ENCODE measurements at regions not wholly inside any gene's neighbourhood (a gene's known extent, or its start where the extent isn't known, plus 50 kb on each side); places are given as distances from the start of the nearest gene placed in this dataset.

DNA sequence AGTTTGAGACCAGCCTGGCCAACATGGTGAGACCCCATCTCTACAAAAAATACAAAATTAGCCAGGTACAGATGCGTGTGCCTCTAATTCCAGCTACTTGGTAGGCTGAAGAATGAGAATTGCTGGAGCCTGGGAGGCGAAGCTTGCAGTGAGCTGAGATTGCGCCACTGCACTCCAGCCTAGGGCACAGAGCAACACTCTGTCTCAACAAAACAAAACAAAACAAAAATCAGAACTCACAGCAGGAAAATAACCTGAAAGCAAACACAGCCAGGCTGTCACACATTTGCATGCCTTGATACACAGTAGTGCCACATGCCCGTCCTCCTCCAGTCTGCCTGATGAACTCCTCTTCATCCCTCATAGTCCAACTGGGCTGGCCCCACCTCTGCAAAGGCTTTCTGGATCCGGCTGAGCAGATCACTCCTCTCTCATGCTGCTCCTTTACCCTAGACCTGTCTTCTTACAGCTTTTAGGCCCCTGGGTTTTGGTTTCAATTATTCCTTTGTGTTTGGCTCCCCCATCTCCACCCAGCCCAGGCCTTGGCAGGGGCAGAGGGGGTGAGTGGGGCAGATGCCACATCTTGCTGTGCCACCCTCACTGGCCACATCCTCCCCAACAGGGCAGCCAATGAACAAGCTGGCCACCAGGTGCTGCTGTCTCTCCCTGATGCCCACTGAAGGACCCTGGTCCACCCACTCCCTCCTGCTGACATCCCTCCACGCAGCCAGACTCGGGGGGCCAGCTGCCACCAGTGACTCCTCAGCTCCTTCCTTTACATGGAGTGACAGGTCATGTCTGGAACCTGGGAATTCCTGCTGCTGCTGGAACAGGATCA lies 62.0 kb upstream of the GGTA1 start:
- H3K36me3 ChIP-seq (ENCODE audit: control insufficient read depth in 5 of 5, insufficient read depth in 5 of 5, low read length in 5 of 5): no peaks in the 10 kb centered on the region
- no peak overlapping the region for H3K9ac ChIP-seq (ENCODE audit: low read length in 5 of 5)
- H3K4me1 ChIP-seq (ENCODE audit: control insufficient read depth in 5 of 5, insufficient read depth in 5 of 5, low read length in 5 of 5): peaks cover 15 to 42% (median 37%) of the 10 kb centered on the region in 5 donors
- no peak overlapping the region for H3K27ac ChIP-seq (ENCODE audit: low read depth, low read length)
- no peak overlapping the region for H3K4me3 ChIP-seq (ENCODE audit: low read depth in 1 of 5, low read length in 5 of 5)
- peaks cover 0 to 3% (median 0%) of the 10 kb centered on the region in 5 donors for H3K27me3 ChIP-seq (ENCODE audit: control insufficient read depth in 5 of 5, insufficient read depth in 4 of 5, low read length in 5 of 5)
- no peaks in the 10 kb centered on the region for H3K9me3 ChIP-seq (ENCODE audit: control insufficient read depth in 5 of 5, low read length in 5 of 5)

DNA sequence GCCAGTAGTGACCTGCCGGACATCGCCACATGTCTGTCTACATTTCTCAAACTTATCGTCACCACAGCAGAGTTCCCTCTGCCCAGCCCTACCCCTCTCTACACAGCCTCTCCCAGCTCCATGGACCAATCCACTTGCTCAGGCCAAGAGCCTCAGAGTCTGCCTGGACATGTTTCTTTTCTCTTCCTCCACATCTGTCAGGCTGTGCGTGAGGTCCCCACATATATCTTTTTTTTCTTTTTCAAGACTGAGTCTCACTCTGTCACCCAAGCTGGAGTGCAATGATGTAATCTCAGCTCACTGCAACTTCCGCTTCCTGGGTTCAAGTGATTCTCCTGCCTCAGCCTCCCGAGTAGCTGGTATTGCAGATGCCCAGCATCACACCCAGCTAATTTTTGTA lies 62.7 kb upstream of the GGTA1 start:
- H3K27me3 ChIP-seq (ENCODE audit: control insufficient read depth in 5 of 5, insufficient read depth in 4 of 5, low read length in 5 of 5): peaks cover 0 to 3% (median 0%) of the 10 kb centered on the region in 5 donors
- H3K9me3 ChIP-seq (ENCODE audit: control insufficient read depth in 5 of 5, low read length in 5 of 5): no peaks in the 10 kb centered on the region
- no peak overlapping the region for H3K9ac ChIP-seq (ENCODE audit: low read length in 5 of 5)
- H3K4me3 ChIP-seq (ENCODE audit: low read depth in 1 of 5, low read length in 5 of 5): no peak overlapping the region
- no peaks in the 10 kb centered on the region for H3K36me3 ChIP-seq (ENCODE audit: control insufficient read depth in 5 of 5, insufficient read depth in 5 of 5, low read length in 5 of 5)
- no peak overlapping the region for H3K27ac ChIP-seq (ENCODE audit: low read depth, low read length)
- peaks cover 14 to 42% (median 37%) of the 10 kb centered on the region in 5 donors for H3K4me1 ChIP-seq (ENCODE audit: control insufficient read depth in 5 of 5, insufficient read depth in 5 of 5, low read length in 5 of 5)

DNA sequence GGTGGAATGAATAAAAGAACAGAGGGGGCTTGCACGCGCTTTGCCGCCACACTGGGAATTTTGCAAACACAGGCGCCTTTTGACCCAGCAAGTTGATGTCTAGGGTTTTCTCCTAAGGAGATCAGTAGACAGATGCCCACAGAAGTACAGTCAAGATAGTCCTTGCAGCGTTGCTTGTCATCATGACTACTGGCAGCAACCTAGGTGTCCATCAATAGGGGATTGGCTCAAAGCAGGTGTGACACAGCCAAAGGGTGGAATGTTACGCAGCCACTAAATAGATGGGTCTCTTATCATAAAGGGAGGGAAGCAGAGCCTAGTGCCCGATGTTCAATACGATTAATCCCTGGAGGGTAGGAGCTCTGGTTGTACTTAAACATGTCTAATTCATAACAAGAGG lies 63.8 kb upstream of the GGTA1 start:
- Histone ChIP-seq H3K4me1 (ENCODE audit: control insufficient read depth in 5 of 5, insufficient read depth in 5 of 5, low read length in 5 of 5) (peaks cover 11 to 42% (median 37%) of the 10 kb centered on the region in 5 donors), H3K27me3 (ENCODE audit: control insufficient read depth in 5 of 5, insufficient read depth in 4 of 5, low read length in 5 of 5) (no peaks in the 10 kb centered on the region), H3K4me3 (ENCODE audit: low read depth in 1 of 5, low read length in 5 of 5) (no peak overlapping the region), H3K36me3 (ENCODE audit: control insufficient read depth in 5 of 5, insufficient read depth in 5 of 5, low read length in 5 of 5) (no peaks in the 10 kb centered on the region), H3K9me3 (ENCODE audit: control insufficient read depth in 5 of 5, low read length in 5 of 5) (no peaks in the 10 kb centered on the region), H3K27ac (ENCODE audit: low read depth, low read length) (no peak overlapping the region), H3K9ac (ENCODE audit: low read length in 5 of 5) (no peak overlapping the region)

DNA sequence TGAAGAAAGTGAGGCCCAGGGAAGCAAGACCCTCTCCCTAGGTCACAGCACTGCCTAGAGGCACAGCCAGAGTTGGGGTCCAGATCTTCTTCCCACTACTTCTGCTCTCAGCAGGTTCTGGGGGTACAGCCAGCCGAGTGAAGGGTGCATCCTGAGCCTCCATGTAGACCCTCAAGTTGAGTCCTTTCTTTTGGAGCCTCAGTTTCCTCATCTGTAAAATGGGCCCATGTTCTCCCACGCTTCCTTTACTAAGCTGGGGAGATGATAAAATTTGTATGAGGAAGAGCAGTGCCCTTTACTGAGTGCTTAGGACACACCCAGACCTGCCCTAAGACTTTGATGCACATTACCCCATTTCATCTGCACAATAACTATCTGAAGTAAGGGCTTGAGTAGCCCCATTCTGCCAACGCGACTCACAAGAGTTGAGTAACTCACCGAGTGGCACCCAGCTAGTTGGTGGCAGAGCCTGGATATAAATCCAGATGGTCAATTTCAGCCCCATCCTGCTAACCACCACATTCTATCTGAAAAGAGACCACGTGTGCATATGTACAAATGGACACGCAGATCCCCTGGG lies 64.3 kb upstream of the GGTA1 start:
- H3K27ac ChIP-seq (ENCODE audit: low read depth, low read length): no peak overlapping the region
- no peaks in the 10 kb centered on the region for H3K9me3 ChIP-seq (ENCODE audit: control insufficient read depth in 5 of 5, low read length in 5 of 5)
- H3K4me1 ChIP-seq (ENCODE audit: control insufficient read depth in 5 of 5, insufficient read depth in 5 of 5, low read length in 5 of 5): peaks cover 12 to 42% (median 38%) of the 10 kb centered on the region in 5 donors
- no peaks in the 10 kb centered on the region for H3K36me3 ChIP-seq (ENCODE audit: control insufficient read depth in 5 of 5, insufficient read depth in 5 of 5, low read length in 5 of 5)
- H3K9ac ChIP-seq (ENCODE audit: low read length in 5 of 5): no peak overlapping the region
- no peaks in the 10 kb centered on the region for H3K27me3 ChIP-seq (ENCODE audit: control insufficient read depth in 5 of 5, insufficient read depth in 4 of 5, low read length in 5 of 5)
- no peak overlapping the region for H3K4me3 ChIP-seq (ENCODE audit: low read depth in 1 of 5, low read length in 5 of 5)

DNA sequence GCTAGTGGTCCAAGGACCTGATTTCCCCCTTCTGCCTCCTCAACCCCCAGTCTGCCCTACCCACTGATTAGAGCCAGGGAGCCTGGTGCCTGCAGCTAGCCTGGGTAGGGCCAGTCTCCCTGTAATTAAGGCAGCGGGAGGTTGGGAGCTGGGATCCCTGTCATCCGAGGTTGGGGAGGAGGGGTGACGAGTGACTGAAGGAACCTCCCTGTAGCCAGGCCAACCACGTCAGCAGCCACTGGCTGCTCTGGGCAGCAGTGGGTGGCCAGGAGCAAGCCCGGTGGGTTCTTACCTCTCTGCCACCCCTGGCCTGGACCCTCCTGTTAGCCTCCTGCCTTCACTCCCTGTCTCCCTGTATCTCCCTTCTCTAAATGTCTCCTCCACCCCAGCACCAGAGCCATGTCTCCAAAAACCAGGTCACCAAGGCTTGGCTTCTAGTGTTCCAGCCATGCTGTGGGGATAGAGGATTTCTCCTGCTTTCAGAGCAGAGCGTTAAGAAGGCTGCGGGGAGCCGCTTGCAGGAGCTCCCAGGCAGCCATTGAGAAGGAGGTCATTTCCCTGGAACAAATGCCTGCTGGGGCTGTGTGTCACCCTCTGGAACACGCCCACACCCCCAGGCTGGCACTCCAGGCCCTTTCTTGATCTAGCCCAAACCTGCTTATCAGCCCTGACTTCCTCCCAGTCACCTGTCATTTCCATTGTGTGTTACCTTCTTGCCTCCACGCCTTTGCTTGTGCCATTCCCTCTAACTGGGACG lies 65.0 kb upstream of the GGTA1 start:
- Histone ChIP-seq H3K9ac (ENCODE audit: low read length in 5 of 5) (no peak overlapping the region), H3K36me3 (ENCODE audit: control insufficient read depth in 5 of 5, insufficient read depth in 5 of 5, low read length in 5 of 5) (no peaks in the 10 kb centered on the region), H3K27ac (ENCODE audit: low read depth, low read length) (no peak overlapping the region), H3K27me3 (ENCODE audit: control insufficient read depth in 5 of 5, insufficient read depth in 4 of 5, low read length in 5 of 5) (no peaks in the 10 kb centered on the region), H3K4me3 (ENCODE audit: low read depth in 1 of 5, low read length in 5 of 5) (no peak overlapping the region), H3K9me3 (ENCODE audit: control insufficient read depth in 5 of 5, low read length in 5 of 5) (no peaks in the 10 kb centered on the region), H3K4me1 (ENCODE audit: control insufficient read depth in 5 of 5, insufficient read depth in 5 of 5, low read length in 5 of 5) (peaks cover 14 to 48% (median 43%) of the 10 kb centered on the region in 5 donors)

DNA sequence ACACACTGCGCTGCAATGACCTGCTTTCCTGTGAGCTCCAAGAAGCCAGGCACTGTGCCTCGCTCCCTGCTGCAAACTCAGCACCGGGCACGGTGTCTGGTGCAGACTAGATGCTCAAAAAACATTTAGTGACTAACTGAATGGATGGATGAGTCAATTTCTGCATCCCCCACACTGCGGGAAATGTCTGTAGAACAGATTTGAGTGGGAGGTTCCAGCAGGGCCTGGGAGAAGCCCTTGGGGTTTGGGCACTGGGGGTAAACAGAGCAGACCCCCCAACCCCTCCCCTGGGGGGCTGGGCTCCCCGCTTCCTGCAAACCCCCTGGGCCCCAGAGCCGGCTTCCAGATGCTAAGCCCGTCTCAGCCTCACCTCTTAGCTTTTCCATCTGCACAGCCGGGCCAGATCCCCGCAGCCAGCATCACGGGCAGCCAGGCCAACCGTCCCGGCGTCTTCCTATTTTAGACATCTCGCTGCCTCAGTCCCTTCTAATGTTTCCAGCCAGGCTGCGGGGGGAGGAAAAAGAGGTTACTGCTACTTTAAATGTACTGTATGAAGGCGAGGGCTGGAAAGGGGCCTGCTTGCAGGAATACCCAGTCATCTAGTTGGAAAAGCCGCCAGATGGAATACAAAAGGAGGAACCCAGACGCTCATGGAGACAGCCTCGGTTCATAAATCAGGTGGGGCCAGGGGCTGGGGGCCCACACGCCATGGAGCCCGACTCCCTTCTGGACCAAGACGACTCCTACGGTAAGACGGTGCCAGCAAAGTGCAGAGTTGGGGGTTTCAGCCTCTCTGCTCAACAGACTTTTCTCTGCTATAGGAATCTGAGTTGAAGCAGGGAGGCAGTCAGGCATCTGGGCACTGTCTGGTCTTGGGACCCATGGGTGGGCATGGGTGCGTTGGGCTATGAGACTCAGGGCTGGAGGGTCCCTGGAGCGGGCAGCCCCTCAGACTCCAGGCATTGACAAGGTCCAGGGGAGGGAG lies 67.1 kb upstream of the GGTA1 start:
- Histone ChIP-seq H3K4me3 (ENCODE audit: low read depth in 1 of 5, low read length in 5 of 5) (peak overlapping the region; percentile 43 to 58 (median 51)), H3K36me3 (ENCODE audit: control insufficient read depth in 5 of 5, insufficient read depth in 5 of 5, low read length in 5 of 5) (peaks cover 0 to 2% (median 0%) of the 10 kb centered on the region in 5 donors), H3K27me3 (ENCODE audit: control insufficient read depth in 5 of 5, insufficient read depth in 4 of 5, low read length in 5 of 5) (no peaks in the 10 kb centered on the region), H3K4me1 (ENCODE audit: control insufficient read depth in 5 of 5, insufficient read depth in 5 of 5, low read length in 5 of 5) (peaks cover 14 to 38% (median 34%) of the 10 kb centered on the region in 5 donors), H3K9me3 (ENCODE audit: control insufficient read depth in 5 of 5, low read length in 5 of 5) (no peaks in the 10 kb centered on the region), H3K9ac (ENCODE audit: low read length in 5 of 5) (peak overlapping the region in 3 of 5 donors; percentile 49 to 66 (median 60)), H3K27ac (ENCODE audit: low read depth, low read length) (peak overlapping the region; percentile 74)

DNA sequence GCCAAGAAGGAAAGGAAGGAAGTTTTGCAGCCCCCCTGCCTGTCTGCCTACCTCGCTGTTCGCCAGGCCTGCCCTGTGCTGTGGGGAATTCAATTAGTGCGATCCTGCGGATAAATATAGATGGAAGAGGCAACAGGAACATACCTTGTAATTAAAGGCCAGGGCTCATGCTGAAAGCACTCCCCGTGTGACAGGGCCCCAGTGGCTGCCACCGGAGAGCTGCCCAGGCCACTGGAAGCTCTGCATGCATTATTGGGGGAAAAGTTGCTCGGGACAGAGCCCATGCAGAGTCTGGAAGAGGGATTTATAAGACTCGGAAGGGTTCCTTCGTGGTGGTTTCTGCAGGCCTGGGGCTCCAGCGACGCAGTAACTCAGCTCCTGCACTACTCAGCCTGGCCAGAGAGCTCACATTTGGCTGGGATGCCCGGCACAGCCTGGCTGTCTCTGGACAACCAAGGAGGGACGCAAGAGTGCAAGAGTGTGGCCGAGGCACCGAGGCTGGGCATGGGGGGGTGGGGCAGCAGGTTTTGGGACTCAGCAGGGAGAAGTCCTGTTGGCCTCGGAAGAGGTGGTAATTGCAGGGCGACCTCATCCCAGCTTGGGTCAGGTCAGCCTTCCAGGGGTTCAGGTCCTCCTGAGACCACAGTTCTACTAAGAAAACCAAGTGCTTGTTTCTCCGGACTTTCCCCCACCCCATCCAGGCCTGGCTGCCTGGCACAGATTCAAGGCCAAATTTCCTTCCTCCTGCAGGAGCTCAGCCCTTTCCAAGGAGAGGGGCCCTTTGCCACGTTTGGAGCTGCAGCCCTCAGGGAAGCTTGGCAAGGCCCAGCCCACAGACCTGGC lies 68.1 kb upstream of the GGTA1 start:
- H3K36me3 ChIP-seq (ENCODE audit: control insufficient read depth in 5 of 5, insufficient read depth in 5 of 5, low read length in 5 of 5): peaks cover 0 to 2% (median 0%) of the 10 kb centered on the region in 5 donors
- peak overlapping the region; percentile 74 for H3K27ac ChIP-seq (ENCODE audit: low read depth, low read length)
- H3K4me1 ChIP-seq (ENCODE audit: control insufficient read depth in 5 of 5, insufficient read depth in 5 of 5, low read length in 5 of 5): peaks cover 14 to 36% (median 33%) of the 10 kb centered on the region in 5 donors
- H3K4me3 ChIP-seq (ENCODE audit: low read depth in 1 of 5, low read length in 5 of 5): peak overlapping the region; percentile 43 to 58 (median 51)
- H3K9me3 ChIP-seq (ENCODE audit: control insufficient read depth in 5 of 5, low read length in 5 of 5): no peaks in the 10 kb centered on the region
- H3K27me3 ChIP-seq (ENCODE audit: control insufficient read depth in 5 of 5, insufficient read depth in 4 of 5, low read length in 5 of 5): no peaks in the 10 kb centered on the region
- H3K9ac ChIP-seq (ENCODE audit: low read length in 5 of 5): peak overlapping the region in 4 of 5 donors; percentile 32 to 66 (median 57)

DNA sequence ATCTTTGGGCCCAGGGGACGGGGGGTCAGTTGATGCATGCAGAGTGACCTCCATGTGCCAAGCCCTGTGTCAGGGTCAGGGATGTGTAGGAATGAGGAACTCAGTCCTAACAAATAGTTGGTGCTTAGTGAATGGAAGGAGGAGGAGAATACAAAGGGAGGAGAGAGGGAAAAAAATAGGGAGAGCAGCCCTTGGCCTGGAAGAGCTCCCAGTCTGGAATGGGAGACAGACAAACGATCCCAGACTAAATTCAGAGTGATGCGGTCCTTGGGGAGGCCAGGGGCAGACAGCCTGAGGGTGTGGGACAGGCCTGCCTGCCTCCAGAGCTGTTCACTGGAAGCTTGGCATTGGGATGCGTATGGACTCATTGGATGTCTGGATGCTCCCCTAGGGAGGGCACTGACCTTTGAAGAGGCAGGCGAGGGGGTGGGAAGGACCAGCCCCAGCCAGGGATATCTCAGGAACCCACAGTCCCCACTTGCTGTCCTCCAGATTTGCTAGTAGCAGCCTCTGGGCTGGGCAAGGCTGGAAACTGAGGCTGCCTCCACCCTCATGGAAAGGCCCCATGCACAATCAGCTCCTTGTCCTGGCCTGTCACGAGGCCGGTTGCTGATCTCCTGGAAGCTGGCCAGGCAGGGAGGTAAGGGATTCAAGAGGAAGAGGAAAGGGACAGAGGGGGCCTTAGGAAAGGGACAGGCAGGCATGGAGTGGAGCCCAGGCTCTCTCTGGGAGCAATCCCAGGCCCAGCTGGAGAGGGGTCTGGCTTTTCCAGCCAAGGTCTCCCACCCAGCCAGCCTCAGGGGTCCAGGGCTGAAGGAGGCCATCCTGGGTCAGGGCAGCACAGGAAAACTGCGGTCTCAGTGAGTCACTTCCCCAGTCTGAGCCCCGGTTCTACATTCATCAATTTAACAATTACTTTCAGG lies 69.0 kb upstream of the GGTA1 start:
- H3K9ac ChIP-seq (ENCODE audit: low read length in 5 of 5): peak overlapping the region in 4 of 5 donors; percentile 30 to 54 (median 42)

More for the DNA sequence above, 69.0 kb upstream of the GGTA1 start:
- no peaks in the 10 kb centered on the region for H3K27me3 ChIP-seq (ENCODE audit: control insufficient read depth in 5 of 5, insufficient read depth in 4 of 5, low read length in 5 of 5)
- peaks cover 0 to 2% (median 0%) of the 10 kb centered on the region in 5 donors for H3K36me3 ChIP-seq (ENCODE audit: control insufficient read depth in 5 of 5, insufficient read depth in 5 of 5, low read length in 5 of 5)
- no peaks in the 10 kb centered on the region for H3K9me3 ChIP-seq (ENCODE audit: control insufficient read depth in 5 of 5, low read length in 5 of 5)
- peak overlapping the region; percentile 74 for H3K27ac ChIP-seq (ENCODE audit: low read depth, low read length)
- H3K4me3 ChIP-seq (ENCODE audit: low read depth in 1 of 5, low read length in 5 of 5): peak overlapping the region; percentile 43 to 58 (median 50)
- peaks cover 14 to 36% (median 33%) of the 10 kb centered on the region in 5 donors for H3K4me1 ChIP-seq (ENCODE audit: control insufficient read depth in 5 of 5, insufficient read depth in 5 of 5, low read length in 5 of 5)

Data from subcutaneous abdominal adipose tissue (tissue), 5 donors.